NCI-H460 (cell line): ENCODE measurements at regions not wholly inside any gene's neighbourhood (a gene's known extent, or its start where the extent isn't known, plus 50 kb on each side); places are given as distances from the start of the nearest gene placed in this dataset.
A peak's percentile ranks its signal among the peaks of the same experiment; 100 is the strongest.

Experiments
- DNase-seq: peaks from one replicate; pipeline ENCODE4 v3.0.0-alpha.2; 2016; ENCODE audit warnings: low read depth; ENCODE audit errors: extremely low read depth

- no peak for DNase-seq
Observed at GRCh38 chr12:87704374-87704773, 324.8 kb downstream of the C12orf50 start.

DNA sequence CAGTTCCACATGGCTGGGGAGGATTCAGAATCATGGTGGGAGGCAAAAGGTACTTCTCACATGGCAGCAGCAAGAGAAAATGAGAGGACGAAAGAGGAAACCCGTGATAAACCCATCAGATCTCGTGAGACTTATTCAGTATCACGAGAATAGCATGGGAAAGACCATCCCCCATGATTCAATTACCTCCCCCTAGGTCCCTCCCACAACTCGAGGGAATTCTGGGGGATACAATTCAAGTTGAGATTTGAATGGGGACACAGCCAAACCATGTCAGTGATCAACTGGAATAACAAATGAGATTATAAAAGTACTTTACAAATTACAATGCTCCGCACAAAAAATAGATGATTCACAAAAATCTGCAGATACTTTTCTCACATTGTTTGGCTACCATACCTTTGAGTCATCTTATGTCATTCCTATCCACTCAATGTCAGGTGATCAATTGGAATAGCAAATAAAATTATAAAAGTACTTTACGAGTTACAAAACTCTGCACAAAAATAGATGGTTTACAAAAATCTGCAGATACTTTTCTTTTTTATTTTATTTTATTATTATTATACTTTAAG lies 338.9 kb downstream of the C12orf50 start:
- no peak for DNase-seq

DNA sequence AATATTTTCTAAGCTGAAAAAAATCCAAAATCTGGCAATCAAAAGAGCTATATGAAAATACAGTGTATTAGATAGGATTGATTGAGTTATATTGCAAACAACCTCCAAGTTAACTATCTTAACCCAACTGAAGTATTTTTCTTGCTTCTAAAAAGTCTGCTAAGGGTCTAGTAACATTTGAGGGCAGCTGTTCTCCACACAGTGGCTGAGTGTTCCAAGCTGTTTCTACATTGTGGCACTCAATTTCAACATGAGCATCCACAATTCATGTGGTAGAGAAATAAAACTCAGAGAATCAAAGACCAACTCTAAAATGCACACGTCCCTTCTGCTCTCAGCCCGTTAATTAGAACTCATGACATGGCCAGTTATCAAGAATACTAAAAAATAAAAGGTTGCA lies 340.0 kb downstream of the C12orf50 start:
- no peak for DNase-seq

DNA sequence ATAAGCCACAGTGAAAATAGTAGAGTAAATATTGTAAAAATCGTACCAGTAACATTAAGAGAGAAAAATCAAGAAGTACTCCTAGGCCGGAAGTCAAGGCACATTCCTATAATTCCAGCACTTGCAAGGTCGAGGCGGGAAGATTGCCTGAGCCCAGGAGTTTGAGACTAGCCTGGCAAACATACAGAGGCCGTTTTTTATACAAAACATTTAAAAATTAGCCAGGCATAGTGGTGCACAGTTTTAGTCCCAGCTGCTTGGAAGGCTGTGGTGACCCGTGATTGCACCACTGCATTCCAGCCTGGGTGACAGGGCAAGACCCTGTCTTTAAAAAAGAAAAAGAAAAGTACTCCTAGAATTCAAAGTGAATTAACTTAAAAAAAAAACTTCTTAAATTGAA lies 341.8 kb downstream of the C12orf50 start:
- DNase-seq, result no peak

DNA sequence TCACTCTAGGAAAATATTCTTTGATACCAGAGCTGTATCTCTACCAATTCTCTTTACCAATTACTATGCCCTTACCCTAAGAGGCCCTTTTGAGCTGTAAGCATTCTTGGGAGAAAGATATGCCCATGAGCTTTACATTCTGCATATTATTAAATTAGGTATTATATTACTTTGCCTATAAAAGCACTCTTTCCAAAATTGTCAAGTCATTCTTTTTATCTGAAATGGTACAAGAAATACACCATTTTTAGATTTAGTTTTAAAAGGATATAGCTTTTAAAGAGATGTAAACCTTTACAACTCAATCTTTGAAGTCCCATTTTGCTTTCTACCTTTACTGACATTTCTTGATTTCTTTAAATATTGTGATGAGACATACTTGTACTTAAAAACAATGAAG lies 343.5 kb downstream of the C12orf50 start:
- DNase-seq, result no peak

GRCh38 chr12:87679251-87679650 lies 349.9 kb downstream of the C12orf50 start:
- no peak for DNase-seq

- DNase-seq, result peak; percentile 52
Observed at GRCh38 chr12:87678453-87678852, 350.7 kb downstream of the C12orf50 start.

DNA sequence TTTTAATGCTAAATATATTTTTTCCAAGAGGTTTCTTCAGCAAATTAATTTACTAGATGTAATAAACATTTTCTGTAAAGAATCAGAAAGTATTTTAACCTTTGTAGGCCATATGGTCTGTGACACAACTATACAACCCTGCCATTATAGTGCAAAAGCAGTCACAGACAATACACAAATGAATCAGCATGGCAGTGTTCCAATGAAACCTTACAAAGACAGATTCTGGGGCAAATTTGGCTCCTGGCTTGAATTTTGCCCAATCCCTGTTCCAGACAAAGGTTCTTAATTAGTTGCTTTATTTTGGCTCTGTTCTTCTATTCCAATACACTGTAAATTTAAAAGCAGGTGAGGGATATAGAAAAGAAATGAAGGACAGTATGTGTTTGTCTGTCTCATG lies 352.5 kb downstream of the C12orf50 start:
- no peak for DNase-seq

DNA sequence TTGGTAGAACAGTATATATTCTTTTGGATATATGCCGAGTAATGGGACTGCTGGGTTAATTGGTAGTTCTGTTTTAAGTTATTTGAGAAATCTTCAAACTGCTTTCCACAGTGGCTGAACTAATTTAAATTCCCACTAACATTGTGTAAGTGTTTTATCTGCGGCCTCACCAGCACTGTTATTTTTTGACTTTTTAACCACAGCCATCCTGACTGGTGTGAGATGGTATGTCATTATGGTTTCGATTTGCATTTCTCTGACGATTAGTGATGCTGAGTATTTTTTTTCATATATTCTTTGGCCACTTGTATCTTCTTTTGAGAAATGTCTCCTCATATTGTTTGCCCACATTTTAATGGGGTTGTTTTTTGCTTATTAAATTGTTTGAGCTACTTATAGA lies 357.4 kb downstream of the C12orf50 start:
- no peak for DNase-seq

DNA sequence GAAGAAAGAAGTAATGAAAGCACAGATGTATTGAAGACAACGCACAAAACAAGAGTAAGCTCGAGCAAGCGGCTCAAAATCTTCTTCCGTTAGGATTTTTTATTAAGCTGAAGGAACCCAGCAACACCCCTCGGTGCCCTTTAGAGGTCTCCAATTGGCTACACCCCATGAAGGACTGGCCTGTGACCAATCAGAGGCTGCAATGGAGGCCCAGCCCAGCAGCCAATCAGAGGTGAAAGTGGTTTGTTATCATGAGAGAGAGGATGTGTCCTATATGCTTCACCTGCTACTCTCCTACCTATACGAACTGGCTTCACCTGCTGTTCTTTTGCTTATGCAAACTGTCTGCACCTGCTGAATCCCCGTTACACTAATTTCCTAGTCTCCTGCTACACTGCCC lies 358.8 kb downstream of the C12orf50 start:
- no peak for DNase-seq

DNA sequence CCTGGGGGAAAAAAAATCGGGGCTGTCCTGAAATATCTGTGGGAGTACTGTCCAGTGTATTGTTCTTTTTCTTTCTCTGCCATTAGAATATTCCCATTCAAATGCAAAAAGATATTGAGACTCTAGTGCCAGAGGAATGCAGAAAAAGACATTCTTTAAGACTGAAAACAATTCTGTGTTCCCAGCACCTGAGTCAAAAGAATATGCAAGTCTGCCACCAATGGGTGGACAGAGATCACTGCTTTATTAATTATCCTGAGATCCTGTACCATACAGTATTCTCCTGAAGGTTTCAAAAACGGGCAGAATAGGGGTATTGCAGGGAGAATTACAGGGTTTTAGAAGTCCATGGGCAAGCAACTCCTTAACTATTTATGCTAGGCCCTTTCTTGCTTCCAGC lies 361.8 kb downstream of the C12orf50 start:
- DNase-seq, result peak; percentile 20

DNA sequence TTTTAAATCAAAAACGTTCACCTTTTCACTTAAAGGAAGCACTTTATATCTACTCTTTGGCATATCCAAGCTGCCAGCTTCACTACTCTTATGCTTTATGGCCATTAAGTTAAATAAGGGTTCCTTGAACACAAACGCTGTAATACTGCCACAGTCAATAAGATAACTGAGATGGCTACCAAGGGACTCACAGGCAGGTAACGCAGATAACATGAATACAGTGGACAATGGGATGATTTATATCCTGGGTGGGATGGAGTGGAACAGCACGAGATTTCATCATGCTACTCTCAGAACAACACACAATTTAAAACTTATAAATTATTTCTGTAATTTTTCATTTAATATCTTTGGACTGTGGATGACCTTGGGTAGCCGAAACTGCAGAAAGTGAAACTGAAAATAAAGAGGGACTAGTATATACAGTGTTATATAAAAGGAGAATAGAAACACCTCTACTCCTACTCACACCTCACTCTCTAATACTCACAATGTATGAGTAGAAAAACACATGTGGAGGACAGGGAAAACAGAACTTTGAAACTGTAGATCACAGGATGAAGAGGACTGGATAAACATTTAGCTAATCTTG lies 367.3 kb downstream of the C12orf50 start:
- DNase-seq, result peak; percentile 9

DNA sequence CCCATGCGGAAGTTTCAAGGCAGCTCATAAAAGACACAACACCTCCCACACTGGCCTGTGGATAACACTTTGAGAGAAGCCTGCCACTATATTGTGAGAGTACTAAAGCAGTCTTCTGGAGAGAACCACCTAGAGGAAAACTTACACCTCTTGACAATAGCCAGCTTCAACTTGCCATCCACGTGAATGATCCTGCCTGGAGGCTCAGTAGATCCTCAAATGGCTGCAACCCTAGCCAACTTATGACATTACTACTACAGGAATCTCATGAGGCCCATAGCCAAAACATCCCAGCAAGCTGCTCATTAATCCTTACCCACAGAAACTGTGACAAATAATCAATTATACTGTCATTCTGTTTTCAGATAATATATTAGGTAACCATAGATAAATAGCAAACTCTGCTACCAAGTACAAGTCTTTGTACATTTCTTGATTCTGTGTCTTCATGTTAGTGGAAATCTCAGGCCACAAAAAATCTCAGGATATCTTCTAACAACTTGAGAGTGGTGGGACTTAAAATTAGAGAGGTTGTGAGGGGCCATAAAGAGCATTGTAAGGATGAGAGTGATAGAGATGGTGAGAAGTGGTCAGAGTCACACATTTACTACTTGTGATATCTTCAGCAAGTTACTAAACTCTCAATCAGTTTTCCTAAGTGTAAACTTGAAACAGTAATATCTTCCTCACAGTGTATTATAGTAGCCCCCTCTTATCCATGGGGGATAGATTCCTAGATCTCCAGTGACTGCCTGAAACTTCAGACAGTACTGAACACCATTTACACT lies 368.0 kb downstream of the C12orf50 start:
- no peak for DNase-seq

GRCh38 chr12:87660291-87660690 lies 368.9 kb downstream of the C12orf50 start:
- no peak for DNase-seq

- DNase-seq, result no peak
Observed at GRCh38 chr12:87656311-87656710, 372.9 kb downstream of the C12orf50 start.

DNA sequence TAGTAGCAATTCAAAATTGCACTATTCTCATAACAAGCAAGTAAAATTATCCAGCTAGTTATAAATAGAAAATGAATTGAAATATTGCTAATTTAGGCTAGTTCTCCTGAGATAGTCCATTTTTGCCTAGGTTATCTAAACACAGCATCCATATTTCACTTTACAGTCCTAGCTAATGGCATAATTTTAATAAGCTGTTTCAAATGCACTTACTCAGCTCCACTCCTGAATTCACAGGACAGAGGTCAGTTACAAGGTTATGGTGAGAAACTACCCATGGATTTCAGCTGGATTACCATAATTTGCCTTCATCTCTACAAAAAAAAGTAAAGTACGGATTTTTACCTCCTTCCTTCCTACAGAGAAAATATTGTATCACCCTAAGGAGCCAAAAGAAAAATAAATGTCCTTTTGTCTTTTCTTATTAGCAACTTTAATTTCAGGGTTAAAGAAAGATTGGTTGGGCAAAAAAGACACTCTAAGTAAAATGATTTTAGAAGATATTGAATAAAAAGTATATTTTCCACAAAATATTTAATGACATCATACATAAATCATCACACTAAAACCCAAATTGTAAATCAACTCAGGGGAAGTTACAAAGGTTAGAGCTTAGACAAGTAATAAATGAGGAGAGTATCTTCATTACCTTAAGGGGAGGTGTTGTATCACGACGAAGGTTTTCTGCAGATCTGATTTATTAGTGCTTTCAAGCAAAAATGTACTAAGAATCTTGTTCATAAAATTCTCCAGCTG lies 377.4 kb downstream of the C12orf50 start:
- DNase-seq, result no peak

DNA sequence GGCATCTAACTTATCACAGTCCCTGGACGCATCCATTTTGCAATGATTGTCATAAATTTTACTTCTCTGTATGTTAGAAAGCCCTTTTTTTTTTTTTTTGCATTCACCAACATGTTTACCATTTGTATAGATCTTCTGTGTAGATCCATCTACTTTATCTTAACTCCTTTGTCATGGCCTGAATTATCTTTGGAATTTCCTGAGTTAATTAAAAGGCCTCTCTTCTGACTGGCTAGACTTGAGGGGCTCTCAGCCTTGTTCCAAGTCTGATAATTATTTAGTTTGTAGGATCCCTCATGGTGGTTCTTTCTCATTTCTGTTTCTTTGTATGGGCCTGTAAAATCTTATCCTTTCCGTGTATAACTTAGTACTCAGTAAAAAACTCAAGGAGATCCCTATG lies 387.0 kb downstream of the C12orf50 start:
- DNase-seq, result no peak

DNA sequence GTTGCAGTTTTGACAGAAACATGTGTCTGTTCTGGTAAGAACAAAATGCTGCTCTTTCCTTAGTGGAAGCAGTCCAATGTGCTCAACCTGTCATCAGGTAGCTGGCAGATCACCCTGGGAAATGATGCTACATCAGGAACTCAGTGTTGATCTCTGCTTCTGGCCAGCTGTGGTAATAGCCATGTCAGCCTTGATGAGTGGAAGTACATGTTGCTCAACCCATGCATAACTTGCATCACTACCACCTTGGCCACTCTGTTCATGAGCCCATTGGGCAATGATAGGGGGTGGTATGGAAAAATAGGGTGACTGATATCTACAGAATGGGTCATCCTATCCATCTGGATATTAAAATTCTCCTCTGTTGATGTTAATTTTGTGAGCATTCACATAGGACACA lies 411.0 kb downstream of the C12orf50 start:
- no peak for DNase-seq

- no peak for DNase-seq
Observed at GRCh38 chr12:87612996-87613395, 416.2 kb downstream of the C12orf50 start.

DNA sequence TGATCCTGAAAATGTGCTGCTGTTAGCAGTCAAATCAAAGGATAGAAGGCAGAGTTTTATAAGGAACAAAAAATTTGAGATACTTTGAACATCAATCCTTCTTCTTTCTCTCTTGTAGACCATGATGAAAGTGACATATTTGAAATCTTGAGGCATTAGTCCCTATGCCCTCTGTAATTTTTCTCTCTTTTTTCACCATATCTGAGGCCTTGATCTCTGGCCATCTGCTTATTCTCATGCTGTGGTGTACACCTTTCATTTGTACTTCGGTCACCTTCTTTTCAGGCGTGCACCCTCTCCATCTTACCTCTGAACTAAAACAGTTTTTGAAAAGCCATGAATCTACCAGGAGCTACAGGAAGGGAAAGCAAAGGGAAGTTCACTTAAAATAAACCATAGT lies 420.9 kb downstream of the C12orf50 start:
- DNase-seq, result no peak

GRCh38 chr12:87603727-87604126 lies 425.5 kb downstream of the C12orf50 start:
- no peak for DNase-seq

GRCh38 chr12:87599459-87599858 lies 429.7 kb downstream of the C12orf50 start:
- DNase-seq, result no peak
